Osteocyte (in vitro differentiated cells): ENCODE measurements at regions not wholly inside any gene's neighbourhood (a gene's known extent, or its start where the extent isn't known, plus 50 kb on each side); places are given as distances from the start of the nearest gene placed in this dataset.

Experiments
- DNase-seq: peaks from one replicate; pipeline ENCODE4 v3.0.0; 2021; ENCODE audit warnings: mixed read lengths; ENCODE audit not compliant: unreplicated experiment; ENCODE audit errors: extremely low spot score
- H3K27ac Mint-ChIP-seq: one replicate; pipeline ENCODE4 v1.8.0; 2021; ENCODE audit warnings: mild to moderate bottlenecking, mixed read lengths; ENCODE audit not compliant: unreplicated experiment
- H3K27me3 Mint-ChIP-seq: one replicate; pipeline ENCODE4 v1.8.0; 2021; ENCODE audit warnings: mixed read lengths; ENCODE audit not compliant: unreplicated experiment
- H3K36me3 Mint-ChIP-seq: one replicate; pipeline ENCODE4 v1.8.0; 2021; ENCODE audit warnings: mixed read lengths; ENCODE audit not compliant: unreplicated experiment
- H3K4me1 Mint-ChIP-seq: one replicate; pipeline ENCODE4 v1.8.0; 2021; ENCODE audit warnings: mixed read lengths; ENCODE audit not compliant: unreplicated experiment
- H3K4me3 Mint-ChIP-seq: one replicate; pipeline ENCODE4 v1.8.0; 2021; ENCODE audit warnings: mild to moderate bottlenecking, moderate library complexity, mixed read lengths; ENCODE audit not compliant: unreplicated experiment
- H3K9me3 Mint-ChIP-seq: one replicate; pipeline ENCODE4 v1.8.0; 2021; ENCODE audit warnings: mixed read lengths; ENCODE audit not compliant: unreplicated experiment
- TF ChIP-seq, protein P1 (sequence below): fragments of 200-600 bp; sonication (generic); IDR thresholded peaks from 2 replicates; pipeline ENCODE4 v1.5.0; 2021; ENCODE audit warnings: antibody characterized with exemption, mild to moderate bottlenecking, moderate library complexity

DNA sequence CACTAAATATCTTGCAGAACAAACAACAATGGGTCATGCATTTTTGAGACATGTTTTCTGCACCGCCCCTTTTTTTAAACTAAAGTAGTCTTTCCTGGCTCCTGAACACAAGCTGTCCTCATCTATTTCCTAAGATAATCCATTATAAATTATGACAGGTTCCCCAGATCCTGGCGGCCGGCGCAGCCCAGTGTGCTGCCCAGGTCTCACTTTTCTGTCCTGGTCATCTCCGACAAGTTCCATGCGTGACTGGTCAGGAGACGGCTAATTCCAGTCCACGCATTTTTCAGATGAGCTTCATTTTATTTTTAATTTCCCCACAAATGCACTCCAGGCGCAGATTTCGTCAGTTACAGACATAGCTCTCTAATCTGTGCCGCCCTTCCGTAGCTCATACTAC is 92.9 kb upstream of the EGFLAM start:
- no peak overlapping the region for H3K27ac Mint-ChIP-seq
- no peak overlapping the region for H3K4me3 Mint-ChIP-seq
- H3K4me1 Mint-ChIP-seq, result no peaks in the 10 kb centered on the region
- peaks cover 9% of the 10 kb centered on the region for H3K27me3 Mint-ChIP-seq
- no peaks in the 10 kb centered on the region for H3K36me3 Mint-ChIP-seq
- no peak for DNase-seq
- H3K9me3 Mint-ChIP-seq, result no peaks in the 10 kb centered on the region
- TF ChIP-seq, protein P1, sequence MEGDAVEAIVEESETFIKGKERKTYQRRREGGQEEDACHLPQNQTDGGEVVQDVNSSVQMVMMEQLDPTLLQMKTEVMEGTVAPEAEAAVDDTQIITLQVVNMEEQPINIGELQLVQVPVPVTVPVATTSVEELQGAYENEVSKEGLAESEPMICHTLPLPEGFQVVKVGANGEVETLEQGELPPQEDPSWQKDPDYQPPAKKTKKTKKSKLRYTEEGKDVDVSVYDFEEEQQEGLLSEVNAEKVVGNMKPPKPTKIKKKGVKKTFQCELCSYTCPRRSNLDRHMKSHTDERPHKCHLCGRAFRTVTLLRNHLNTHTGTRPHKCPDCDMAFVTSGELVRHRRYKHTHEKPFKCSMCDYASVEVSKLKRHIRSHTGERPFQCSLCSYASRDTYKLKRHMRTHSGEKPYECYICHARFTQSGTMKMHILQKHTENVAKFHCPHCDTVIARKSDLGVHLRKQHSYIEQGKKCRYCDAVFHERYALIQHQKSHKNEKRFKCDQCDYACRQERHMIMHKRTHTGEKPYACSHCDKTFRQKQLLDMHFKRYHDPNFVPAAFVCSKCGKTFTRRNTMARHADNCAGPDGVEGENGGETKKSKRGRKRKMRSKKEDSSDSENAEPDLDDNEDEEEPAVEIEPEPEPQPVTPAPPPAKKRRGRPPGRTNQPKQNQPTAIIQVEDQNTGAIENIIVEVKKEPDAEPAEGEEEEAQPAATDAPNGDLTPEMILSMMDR, result no peak

DNA sequence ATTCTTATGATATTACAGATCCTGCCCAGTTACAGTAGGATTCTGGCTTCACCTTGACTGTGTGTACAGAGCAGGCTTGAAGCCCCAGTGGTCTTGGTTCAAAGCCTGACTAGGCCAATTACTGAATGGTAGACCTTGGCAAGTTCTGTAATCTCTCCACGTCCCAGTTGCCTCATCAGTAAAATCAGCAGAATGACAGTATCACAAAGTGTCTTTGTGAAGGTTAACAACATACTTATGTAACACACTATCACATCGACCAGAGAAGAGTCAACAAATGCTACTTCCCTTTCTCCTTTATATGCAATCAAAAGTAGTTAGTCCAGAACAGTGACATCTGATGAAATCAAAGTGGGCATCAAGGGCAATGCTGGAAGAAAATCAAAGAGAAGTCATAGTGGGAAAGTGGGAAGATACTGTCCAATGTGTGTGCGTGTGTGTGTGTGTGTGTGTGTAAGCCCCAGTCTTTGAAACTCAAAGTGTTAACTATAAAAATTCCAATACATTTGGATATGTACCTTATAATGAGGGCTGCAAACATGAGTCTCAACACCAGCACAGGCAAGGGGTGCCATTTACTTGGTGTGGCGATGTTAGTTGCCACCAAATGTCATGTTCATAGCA is 93.5 kb upstream of the EGFLAM start:
- Mint-ChIP-seq H3K27ac (no peak overlapping the region), H3K36me3 (no peaks in the 10 kb centered on the region), H3K27me3 (peaks cover 11% of the 10 kb centered on the region), H3K4me1 (no peaks in the 10 kb centered on the region), H3K9me3 (no peaks in the 10 kb centered on the region), H3K4me3 (no peak overlapping the region)
- TF ChIP-seq, protein P1, result no peak
- DNase-seq, result no peak

DNA sequence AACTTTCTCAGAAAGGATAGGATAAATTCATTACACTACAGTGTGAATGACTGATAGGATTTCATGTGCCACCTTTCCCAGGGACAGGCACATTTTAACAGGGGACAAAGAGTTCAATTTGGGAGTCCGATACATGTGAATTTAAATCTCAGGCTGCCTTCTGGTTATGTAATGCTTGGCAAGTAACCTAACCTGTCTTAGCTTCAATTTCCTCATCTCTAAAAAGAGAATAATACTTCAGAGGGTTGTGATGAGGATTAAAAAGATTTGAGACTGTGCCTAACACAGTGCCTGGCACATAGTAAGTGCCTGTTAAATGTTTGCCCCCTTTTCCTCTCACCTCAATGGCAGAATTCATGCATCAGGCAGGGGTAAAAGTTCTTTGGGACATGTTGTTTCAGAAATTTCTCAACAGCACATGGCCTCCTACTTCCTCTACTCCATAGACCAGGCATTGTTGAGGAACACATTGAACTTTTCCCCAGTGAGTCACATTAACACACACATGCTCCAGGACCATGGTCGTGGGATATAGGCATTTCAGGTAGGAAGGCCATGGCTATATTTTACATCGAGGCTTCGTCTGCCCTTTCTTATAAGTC is 94.6 kb upstream of the EGFLAM start:
- TF ChIP-seq, protein P1, result no peak
- H3K27me3 Mint-ChIP-seq, result peaks cover 21% of the 10 kb centered on the region
- H3K9me3 Mint-ChIP-seq, result no peaks in the 10 kb centered on the region
- no peaks in the 10 kb centered on the region for H3K4me1 Mint-ChIP-seq
- no peak for DNase-seq
- H3K4me3 Mint-ChIP-seq, result no peak overlapping the region
- H3K27ac Mint-ChIP-seq, result no peak overlapping the region
- H3K36me3 Mint-ChIP-seq, result no peaks in the 10 kb centered on the region

DNA sequence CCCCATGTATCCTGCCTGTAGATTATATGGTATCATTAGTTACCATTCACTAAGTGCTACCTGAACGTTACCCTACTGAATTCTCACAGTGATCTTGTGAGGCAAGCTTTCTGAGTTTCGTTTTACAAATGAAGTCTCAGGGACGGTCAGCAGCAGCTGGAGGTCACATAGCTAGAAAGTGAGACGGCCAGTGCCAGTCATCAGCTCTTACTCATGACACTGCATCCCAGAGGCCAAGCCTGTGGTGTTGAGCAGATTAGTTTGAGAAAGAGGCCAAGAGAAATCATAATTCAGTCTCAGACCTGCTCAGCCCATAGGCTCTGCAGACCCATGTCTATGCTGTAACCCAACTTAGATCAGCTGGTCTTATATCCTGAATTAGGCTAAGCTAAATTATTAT is 95.7 kb upstream of the EGFLAM start:
- no peaks in the 10 kb centered on the region for H3K36me3 Mint-ChIP-seq
- H3K27ac Mint-ChIP-seq, result no peak overlapping the region
- H3K4me1 Mint-ChIP-seq, result no peaks in the 10 kb centered on the region
- H3K27me3 Mint-ChIP-seq, result peaks cover 21% of the 10 kb centered on the region
- TF ChIP-seq, protein P1, result no peak
- H3K4me3 Mint-ChIP-seq, result no peak overlapping the region
- no peak for DNase-seq
- no peaks in the 10 kb centered on the region for H3K9me3 Mint-ChIP-seq

DNA sequence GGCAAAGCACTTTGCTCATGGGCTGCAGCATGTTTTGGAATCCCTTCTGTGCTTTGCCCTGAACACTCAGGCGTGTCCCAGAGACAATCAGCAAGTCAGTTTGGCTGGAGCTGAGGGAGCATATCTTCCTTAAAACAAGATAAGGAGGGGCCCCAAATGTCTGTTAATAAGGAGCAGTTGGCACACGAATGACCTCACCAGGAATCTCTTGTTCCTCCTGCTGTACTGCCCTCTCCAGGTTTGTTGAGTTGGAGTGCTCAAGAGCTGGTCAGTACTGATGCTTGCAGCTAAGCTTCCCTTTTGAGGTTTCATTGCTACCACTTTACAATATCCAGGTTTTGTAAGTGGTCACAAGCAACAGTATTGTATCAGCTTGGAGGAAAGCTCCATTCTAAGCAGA is 101.3 kb upstream of the EGFLAM start:
- Mint-ChIP-seq H3K27ac (no peak overlapping the region), H3K27me3 (peaks cover 45% of the 10 kb centered on the region), H3K36me3 (no peaks in the 10 kb centered on the region), H3K4me1 (no peaks in the 10 kb centered on the region), H3K9me3 (no peaks in the 10 kb centered on the region), H3K4me3 (no peak overlapping the region)
- no peak for DNase-seq
- TF ChIP-seq, protein P1, result no peak
